Activated T-cell treated with anti-CD3 and anti-CD28 coated beads for 1 hour (primary cell): ENCODE measurements at regions not wholly inside any gene's neighbourhood (a gene's known extent, or its start where the extent isn't known, plus 50 kb on each side); places are given as distances from the start of the nearest gene placed in this dataset.

Experiments
- DNase-seq: peaks from one replicate; pipeline ENCODE4 v3.0.0-alpha.2; 2020; ENCODE audit warnings: low read depth

- DNase-seq: peak; percentile 47
Observed at GRCh38 chr1:213374369-213374768, 323.3 kb downstream of the RPS6KC1 start.

GRCh38 chr1:213375002-213375401 lies 324.0 kb downstream of the RPS6KC1 start:
- DNase-seq: no peak

GRCh38 chr1:213376862-213377372 lies 325.9 kb downstream of the RPS6KC1 start:
- no peak for DNase-seq

- no peak for DNase-seq
Observed at GRCh38 chr1:213380865-213381264, 329.8 kb downstream of the RPS6KC1 start.

- DNase-seq: no peak
Observed at GRCh38 chr1:213381572-213382084, 330.6 kb downstream of the RPS6KC1 start.

- DNase-seq: no peak
Observed at GRCh38 chr1:213383465-213383864, 332.4 kb downstream of the RPS6KC1 start.

- DNase-seq: no peak
Observed at GRCh38 chr1:213385201-213385600, 334.2 kb downstream of the RPS6KC1 start.

- no peak for DNase-seq
Observed at GRCh38 chr1:213385806-213386324, 334.8 kb downstream of the RPS6KC1 start.

- no peak for DNase-seq
Observed at GRCh38 chr1:213387380-213388015, 336.5 kb downstream of the RPS6KC1 start.

- DNase-seq: no peak
Observed at GRCh38 chr1:213388199-213388598, 337.2 kb downstream of the RPS6KC1 start.

- DNase-seq: no peak
Observed at GRCh38 chr1:213389061-213389581, 338.1 kb downstream of the RPS6KC1 start.

- no peak for DNase-seq
Observed at GRCh38 chr1:213391445-213391844, 340.4 kb downstream of the RPS6KC1 start.

- no peak for DNase-seq
Observed at GRCh38 chr1:213393860-213394259, 342.8 kb downstream of the RPS6KC1 start.

GRCh38 chr1:213394837-213395236 lies 343.8 kb downstream of the RPS6KC1 start:
- no peak for DNase-seq

GRCh38 chr1:213397638-213398037 lies 346.6 kb downstream of the RPS6KC1 start:
- DNase-seq: no peak

- DNase-seq: no peak
Observed at GRCh38 chr1:213399695-213400094, 348.7 kb downstream of the RPS6KC1 start.

GRCh38 chr1:213409208-213409631 lies 358.2 kb downstream of the RPS6KC1 start:
- no peak for DNase-seq

GRCh38 chr1:213409971-213410370 lies 358.9 kb downstream of the RPS6KC1 start:
- DNase-seq: no peak

- DNase-seq: no peak
Observed at GRCh38 chr1:213414346-213414745, 363.3 kb downstream of the RPS6KC1 start.

- no peak for DNase-seq
Observed at GRCh38 chr1:213414911-213415310, 363.9 kb downstream of the RPS6KC1 start.

- no peak for DNase-seq
Observed at GRCh38 chr1:213415691-213416380, 364.8 kb downstream of the RPS6KC1 start.

- DNase-seq: no peak
Observed at GRCh38 chr1:213416461-213417224, 365.6 kb downstream of the RPS6KC1 start.
